NT2/D1 (cell line): ENCODE measurements at regions not wholly inside any gene's neighbourhood (a gene's known extent, or its start where the extent isn't known, plus 50 kb on each side); places are given as distances from the start of the nearest gene placed in this dataset.
A peak's percentile ranks its signal among the peaks of the same experiment; 100 is the strongest.
"Not testable (repeated sequence)": the region's sequence is repeated elsewhere in the genome, so short reads cannot be mapped to it uniquely, and the experiment has no call there.

Experiments used
- DNase-seq: peaks from one replicate; pipeline ENCODE4 v3.0.0-alpha.2; 2011; ENCODE audit warnings: low read depth, low spot score
- H3K27me3 ChIP-seq: 2 replicates; pipeline ENCODE4 v1.6.0; 2011; ENCODE audit warnings: mild to moderate bottlenecking; ENCODE audit not compliant: insufficient read length, insufficient read depth
- H3K36me3 ChIP-seq: 2 replicates; pipeline ENCODE4 v1.6.1; 2011; ENCODE audit warnings: mild to moderate bottlenecking, low read length, mixed read lengths; ENCODE audit not compliant: insufficient read depth, insufficient read length
- H3K4me1 ChIP-seq: 2 replicates; pipeline ENCODE4 v1.5.1; 2011; ENCODE audit not compliant: insufficient read depth, insufficient read length
- H3K4me3 ChIP-seq: 2 replicates; pipeline ENCODE4 v1.5.1; 2011; ENCODE audit warnings: low read depth; ENCODE audit not compliant: insufficient read length
- H3K9ac ChIP-seq: 2 replicates; pipeline ENCODE4 v1.6.0; 2011; ENCODE audit warnings: low read depth; ENCODE audit not compliant: insufficient read length
- H3K9me3 ChIP-seq: 2 replicates; pipeline ENCODE4 v1.5.1; 2011; ENCODE audit warnings: mild to moderate bottlenecking, low read length; ENCODE audit not compliant: insufficient read depth
- SUZ12 ChIP-seq: IDR thresholded peaks from 2 replicates; pipeline ENCODE4 v1.6.1; 2011; ENCODE audit not compliant: insufficient read length, insufficient read depth; ENCODE audit errors: extremely low read depth
- YY1 ChIP-seq: IDR thresholded peaks from 2 replicates; pipeline ENCODE4 v1.6.1; 2011; ENCODE audit not compliant: insufficient read length, insufficient read depth
- ZNF274 ChIP-seq: IDR thresholded peaks from 2 replicates; pipeline ENCODE4 v1.6.1; 2011; ENCODE audit warnings: mild to moderate bottlenecking, low read depth, low read length

DNA sequence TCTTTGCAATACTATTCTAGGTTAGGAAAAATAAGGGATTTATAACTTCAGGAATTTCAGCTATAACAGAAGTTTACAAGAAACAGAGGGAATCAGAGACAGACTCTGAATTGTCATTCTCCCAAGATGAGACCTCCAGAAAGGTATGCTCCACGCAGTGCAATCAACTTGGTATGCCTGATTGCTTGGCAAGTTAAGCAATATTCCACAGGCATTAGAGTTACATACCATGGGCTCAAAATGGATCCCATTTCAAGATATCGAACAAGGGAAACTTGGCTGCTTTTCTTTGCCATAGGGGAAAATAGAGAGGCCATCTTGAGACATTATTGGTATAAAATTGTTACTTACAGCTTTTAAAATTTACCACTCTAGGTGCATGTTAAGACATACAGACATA lies 615.6 kb upstream of the SOX9 start:
- H3K9ac ChIP-seq = no peak overlapping the region
- H3K36me3 ChIP-seq = no peaks in the 10 kb centered on the region
- no peak overlapping the region for H3K4me3 ChIP-seq
- H3K27me3 ChIP-seq = no peaks in the 10 kb centered on the region
- H3K4me1 ChIP-seq = no peaks in the 10 kb centered on the region
- TF ChIP-seq ZNF274 (no peak), YY1 (no peak), SUZ12 (no peak)
- H3K9me3 ChIP-seq = no peaks in the 10 kb centered on the region
- no peak for DNase-seq

DNA sequence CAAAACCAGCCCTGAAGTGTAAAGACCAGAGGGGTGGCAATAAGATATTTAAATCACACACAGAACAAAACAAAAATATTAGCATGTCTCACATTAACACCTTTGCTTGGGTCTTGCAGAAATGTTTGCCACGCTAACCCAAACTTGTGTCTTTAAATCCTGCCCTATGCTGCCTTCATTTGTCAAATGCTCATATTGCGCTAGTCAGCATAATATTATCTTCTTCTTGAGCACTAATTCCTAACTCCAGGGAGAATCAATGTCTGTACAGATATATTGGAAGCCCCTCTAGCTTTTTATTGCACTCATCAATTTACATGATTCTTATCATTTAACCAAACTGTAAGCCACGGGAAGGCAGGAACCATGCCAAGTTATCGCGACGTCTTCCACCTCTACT lies 614.8 kb upstream of the SOX9 start:
- H3K4me1 ChIP-seq = no peaks in the 10 kb centered on the region

DNA sequence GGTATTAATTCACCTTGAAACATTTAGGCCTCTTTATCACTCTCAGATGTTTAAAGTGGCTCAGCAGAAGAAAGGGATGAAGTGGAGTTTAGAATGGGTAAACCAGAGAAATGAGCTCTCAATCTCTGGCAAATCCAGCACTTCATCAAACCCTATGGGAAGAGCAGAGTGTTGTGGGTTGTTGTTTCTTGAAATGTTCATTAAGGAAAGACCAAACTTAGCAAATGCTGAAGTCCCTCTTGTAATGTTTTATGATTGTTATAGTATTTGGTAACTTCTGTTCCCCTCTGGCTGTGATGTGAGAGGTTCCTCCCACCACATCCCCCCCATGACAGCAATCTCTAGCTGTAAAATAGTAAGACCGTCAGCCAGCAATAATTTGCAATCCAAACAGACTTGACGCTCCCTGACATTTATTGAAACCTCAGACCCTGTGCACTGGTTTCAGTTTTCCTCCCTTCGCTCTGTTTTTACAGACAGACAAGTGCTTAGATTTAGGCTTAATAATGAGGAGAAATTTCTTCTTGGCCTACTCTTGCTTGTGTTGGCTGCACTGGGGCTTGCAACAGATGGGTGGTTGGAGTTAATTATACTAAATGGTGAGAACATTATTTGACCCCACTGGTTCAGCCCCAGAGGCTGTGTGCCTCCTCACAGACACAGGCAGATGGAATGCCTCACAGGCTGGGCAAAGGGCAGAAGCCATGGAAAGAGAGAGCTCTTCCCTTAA lies 609.4 kb upstream of the SOX9 start:
- Histone ChIP-seq H3K4me1 (no peaks in the 10 kb centered on the region), H3K9me3 (no peaks in the 10 kb centered on the region), H3K4me3 (no peak overlapping the region), H3K9ac (no peak overlapping the region), H3K36me3 (no peaks in the 10 kb centered on the region), H3K27me3 (no peaks in the 10 kb centered on the region)
- DNase-seq = no peak
- TF ChIP-seq SUZ12 (no peak), ZNF274 (no peak)

More for the DNA sequence above, 614.8 kb upstream of the SOX9 start:
- no peak for TF ChIP-seq YY1
- no peak for TF ChIP-seq ZNF274
- no peak for TF ChIP-seq SUZ12
- no peak for DNase-seq
- Histone ChIP-seq H3K27me3 (no peaks in the 10 kb centered on the region), H3K9ac (no peak overlapping the region), H3K4me3 (no peak overlapping the region), H3K9me3 (no peaks in the 10 kb centered on the region), H3K36me3 (no peaks in the 10 kb centered on the region)

DNA sequence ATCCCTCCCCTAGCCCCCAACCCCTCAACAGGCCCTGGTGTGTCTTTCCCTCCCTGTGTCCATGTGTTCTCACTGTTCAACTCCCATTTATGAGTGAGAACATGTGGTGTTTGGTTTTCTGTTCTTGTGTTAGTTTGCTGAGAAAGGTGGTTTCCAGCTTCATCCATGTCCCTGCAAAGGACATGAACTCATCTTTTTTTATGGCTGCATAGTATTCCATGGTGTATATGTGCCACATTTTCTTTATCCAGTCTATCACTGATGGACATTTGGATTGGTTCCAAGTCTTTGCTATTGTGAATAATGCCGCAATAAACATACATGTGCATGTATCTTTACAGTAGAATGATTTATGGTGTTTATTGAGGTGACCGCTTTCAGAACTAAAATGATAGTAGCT lies 607.1 kb upstream of the SOX9 start:
- not testable (repeated sequence) for H3K9ac ChIP-seq, H3K27me3 ChIP-seq, H3K9me3 ChIP-seq, H3K4me3 ChIP-seq, H3K36me3 ChIP-seq, H3K4me1 ChIP-seq, DNase-seq

DNA sequence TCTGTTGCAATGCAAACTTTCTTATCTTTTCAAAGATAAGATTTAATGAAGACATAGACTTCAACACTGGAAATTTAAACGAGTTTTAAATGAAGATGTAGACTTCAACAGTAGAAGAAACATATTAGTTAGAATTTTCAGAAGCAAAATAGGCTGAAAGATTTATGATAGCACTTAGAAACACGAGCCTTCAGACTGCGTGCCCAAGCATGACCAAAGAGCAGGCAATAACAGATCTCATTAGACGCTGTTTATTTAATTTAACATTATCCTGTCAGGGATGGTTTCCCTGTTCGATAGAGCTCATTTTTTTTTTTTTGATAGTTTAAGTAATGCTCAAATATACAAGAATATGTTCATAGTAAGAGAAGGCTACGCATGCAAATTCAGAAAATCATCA lies 604.7 kb upstream of the SOX9 start:
- no peaks in the 10 kb centered on the region for H3K27me3 ChIP-seq
- peaks cover 8% of the 10 kb centered on the region; the same call in 1 of the 2 replicates for H3K9me3 ChIP-seq
- H3K9ac ChIP-seq = no peak overlapping the region
- no peak overlapping the region for H3K4me3 ChIP-seq
- no peak for TF ChIP-seq YY1
- TF ChIP-seq ZNF274 = no peak
- no peak for TF ChIP-seq SUZ12
- no peaks in the 10 kb centered on the region for H3K4me1 ChIP-seq
- DNase-seq = no peak
- H3K36me3 ChIP-seq = no peaks in the 10 kb centered on the region

DNA sequence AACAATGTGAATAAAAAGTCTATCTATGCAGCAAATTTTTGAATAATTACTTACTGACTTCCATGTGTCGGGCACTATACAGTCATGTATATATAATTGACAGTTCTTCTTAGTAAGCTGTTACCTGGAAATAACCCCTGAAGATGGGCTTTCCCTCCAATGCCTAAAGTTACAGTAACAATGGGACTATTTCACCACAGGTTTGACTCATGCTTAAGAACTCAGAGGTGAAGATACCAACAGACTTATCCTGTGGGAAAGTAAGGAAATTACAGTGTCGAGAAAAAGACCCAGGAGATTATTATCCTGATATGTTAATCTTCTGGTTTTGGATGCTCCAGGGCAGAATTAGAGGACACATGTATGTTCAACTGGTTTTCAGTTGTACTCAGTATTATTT lies 601.5 kb upstream of the SOX9 start:
- Histone ChIP-seq H3K9ac (no peak overlapping the region), H3K4me1 (no peaks in the 10 kb centered on the region), H3K9me3 (peaks cover 16% of the 10 kb centered on the region), H3K27me3 (no peaks in the 10 kb centered on the region), H3K36me3 (no peaks in the 10 kb centered on the region), H3K4me3 (no peak overlapping the region)
- TF ChIP-seq SUZ12 (no peak), ZNF274 (no peak), YY1 (no peak)
- DNase-seq = no peak

DNA sequence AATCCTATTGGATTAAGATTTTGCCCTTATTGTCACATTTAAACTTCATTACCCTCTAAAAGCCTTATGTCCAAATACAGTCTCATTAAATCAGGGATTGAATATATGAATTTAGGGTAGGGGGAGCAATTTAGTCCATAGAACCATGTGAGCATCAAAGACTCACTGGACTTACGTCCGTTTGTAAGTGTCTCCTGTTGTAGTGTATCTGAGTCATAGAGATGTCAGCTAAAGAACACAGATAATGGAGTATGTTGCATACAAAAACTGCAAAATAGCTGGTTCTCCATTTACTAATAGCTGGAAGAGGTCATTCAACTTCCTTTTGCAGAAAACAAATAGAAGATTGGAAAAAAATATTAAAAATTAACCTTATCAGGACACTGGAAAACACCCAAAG lies 599.1 kb upstream of the SOX9 start:
- Histone ChIP-seq H3K9me3 (peaks cover 16% of the 10 kb centered on the region), H3K4me1 (no peaks in the 10 kb centered on the region), H3K4me3 (no peak overlapping the region), H3K9ac (no peak overlapping the region), H3K27me3 (no peaks in the 10 kb centered on the region), H3K36me3 (no peaks in the 10 kb centered on the region)
- no peak for DNase-seq
- TF ChIP-seq SUZ12 (no peak), YY1 (no peak), ZNF274 (no peak)

DNA sequence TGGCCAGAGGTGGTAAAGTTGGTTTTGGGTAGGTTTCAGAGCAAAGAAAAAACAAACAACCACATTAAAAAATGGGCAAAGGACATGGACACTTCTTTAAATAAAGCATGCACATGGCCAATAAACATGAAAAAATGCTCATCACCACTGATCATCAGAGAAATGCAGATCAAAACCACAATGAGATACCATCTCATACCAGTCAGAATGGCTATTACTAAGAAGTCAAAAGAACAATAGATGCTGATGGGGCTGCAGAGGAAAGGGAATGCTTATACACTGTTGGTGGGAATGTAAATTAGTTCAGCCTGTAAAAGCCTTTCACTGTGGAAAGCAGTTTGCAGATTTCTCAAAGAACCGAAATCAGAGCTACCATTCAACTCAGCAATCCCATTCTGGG lies 598.4 kb upstream of the SOX9 start:
- no peak overlapping the region for H3K4me3 ChIP-seq
- H3K9me3 ChIP-seq = peaks cover 16% of the 10 kb centered on the region
- H3K9ac ChIP-seq = no peak overlapping the region
- no peaks in the 10 kb centered on the region for H3K27me3 ChIP-seq
- peak; percentile 20 for DNase-seq
- no peaks in the 10 kb centered on the region for H3K36me3 ChIP-seq
- TF ChIP-seq SUZ12 = no peak
- no peak for TF ChIP-seq YY1
- no peak for TF ChIP-seq ZNF274
- H3K4me1 ChIP-seq = no peaks in the 10 kb centered on the region
